ENCODE measurements at regions not wholly inside any gene's neighbourhood (a gene's known extent, or its start where the extent isn't known, plus 50 kb on each side); places are given as distances from the start of the nearest gene placed in this dataset.

DNA sequence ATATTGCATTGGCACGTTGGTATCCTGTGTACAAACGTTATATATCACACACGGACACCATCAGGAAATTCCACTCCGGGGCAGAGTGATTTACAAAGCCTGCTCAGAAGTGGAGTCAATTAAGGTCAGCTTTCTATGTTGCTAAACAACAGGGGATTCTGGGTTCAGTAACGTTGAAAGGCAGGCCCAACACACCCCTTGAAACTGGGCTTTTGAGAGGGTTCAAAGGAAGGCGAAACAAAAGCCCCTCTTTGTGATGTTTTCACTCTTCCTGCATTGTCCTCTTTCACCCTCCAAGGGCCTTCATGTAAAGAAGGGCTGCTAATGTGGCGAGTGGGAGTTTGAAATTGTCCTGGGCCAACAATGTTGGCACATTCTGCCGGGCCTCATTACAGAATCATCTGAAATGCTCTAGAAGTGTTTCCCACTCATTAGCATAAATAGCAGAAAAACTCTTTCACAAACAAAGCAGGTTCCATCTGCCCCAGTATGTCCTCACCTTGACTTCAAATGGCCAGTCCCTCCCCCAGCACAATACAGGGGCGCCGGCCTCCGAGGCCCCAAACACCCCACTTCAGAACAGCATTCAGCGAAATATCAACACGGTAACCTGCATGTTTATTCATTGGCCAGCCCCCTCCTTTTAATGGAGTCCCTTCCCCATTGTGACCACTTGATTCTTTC is 76.4 kb downstream of the HES1 start:
- Histone ChIP-seq H3K27me3 (ENCODE audit: low read depth) (no peaks in the 10 kb centered on the region), H3K9me3 (no peaks in the 10 kb centered on the region), H3K4me3 (no peak overlapping the region), H3K4me1 (no peaks in the 10 kb centered on the region), H3K36me3 (no peaks in the 10 kb centered on the region), H3K27ac (no peak overlapping the region)
- DNase-seq (no peak), ATAC-seq (no peak)
- intact Hi-C loops (cut with DNase I) = no loop called here
- TF ChIP-seq, protein P1, sequence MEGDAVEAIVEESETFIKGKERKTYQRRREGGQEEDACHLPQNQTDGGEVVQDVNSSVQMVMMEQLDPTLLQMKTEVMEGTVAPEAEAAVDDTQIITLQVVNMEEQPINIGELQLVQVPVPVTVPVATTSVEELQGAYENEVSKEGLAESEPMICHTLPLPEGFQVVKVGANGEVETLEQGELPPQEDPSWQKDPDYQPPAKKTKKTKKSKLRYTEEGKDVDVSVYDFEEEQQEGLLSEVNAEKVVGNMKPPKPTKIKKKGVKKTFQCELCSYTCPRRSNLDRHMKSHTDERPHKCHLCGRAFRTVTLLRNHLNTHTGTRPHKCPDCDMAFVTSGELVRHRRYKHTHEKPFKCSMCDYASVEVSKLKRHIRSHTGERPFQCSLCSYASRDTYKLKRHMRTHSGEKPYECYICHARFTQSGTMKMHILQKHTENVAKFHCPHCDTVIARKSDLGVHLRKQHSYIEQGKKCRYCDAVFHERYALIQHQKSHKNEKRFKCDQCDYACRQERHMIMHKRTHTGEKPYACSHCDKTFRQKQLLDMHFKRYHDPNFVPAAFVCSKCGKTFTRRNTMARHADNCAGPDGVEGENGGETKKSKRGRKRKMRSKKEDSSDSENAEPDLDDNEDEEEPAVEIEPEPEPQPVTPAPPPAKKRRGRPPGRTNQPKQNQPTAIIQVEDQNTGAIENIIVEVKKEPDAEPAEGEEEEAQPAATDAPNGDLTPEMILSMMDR (IDR thresholded peaks at IDR 0.05) = no peak

DNA sequence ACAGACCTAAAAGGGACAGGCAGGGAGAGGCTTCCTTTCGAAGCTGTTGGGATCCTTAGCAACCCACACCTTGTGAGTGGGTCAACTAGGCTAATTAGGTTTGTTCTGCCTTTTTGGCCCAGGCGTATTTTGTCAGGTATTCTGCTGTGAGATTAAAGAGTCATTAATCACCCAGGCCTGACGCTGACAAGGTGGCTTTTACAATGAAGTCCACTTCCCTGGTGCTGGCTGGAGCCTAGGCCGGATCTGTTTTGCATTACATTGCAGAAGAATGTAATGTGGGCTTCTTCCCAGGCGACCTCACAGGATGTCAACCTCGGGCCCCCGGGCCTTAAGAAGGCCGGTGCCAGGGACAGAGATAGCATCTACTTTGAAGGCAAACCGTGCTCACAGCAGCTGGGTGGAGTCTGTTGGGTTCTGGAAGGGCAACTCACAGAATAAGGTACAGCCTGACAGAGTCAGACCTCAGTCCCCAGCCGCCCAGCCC is 76.9 kb downstream of the HES1 start:
- no peaks in the 10 kb centered on the region for H3K36me3 ChIP-seq
- intact Hi-C loops (cut with DNase I) = no loop called here
- DNase-seq (no peak), ATAC-seq (no peak)
- no peaks in the 10 kb centered on the region for H3K9me3 ChIP-seq
- no peaks in the 10 kb centered on the region for H3K27me3 ChIP-seq (ENCODE audit: low read depth)
- H3K4me1 ChIP-seq = no peaks in the 10 kb centered on the region
- TF ChIP-seq, protein P1 (IDR thresholded peaks at IDR 0.05) = no peak
- H3K27ac ChIP-seq = no peak overlapping the region
- no peak overlapping the region for H3K4me3 ChIP-seq

- TF ChIP-seq, protein P1 (IDR thresholded peaks at IDR 0.05) = no peak
- Histone ChIP-seq H3K36me3 (no peaks in the 10 kb centered on the region), H3K9me3 (no peaks in the 10 kb centered on the region), H3K27me3 (ENCODE audit: low read depth) (no peaks in the 10 kb centered on the region), H3K4me1 (no peaks in the 10 kb centered on the region), H3K4me3 (no peak overlapping the region), H3K27ac (no peak overlapping the region)
- DNase-seq (no peak), ATAC-seq (no peak)
- intact Hi-C loops (cut with DNase I) = no loop called here
Measured at GRCh38 chr3:194215392-194215791, 79.4 kb downstream of the HES1 start.

- H3K27me3 ChIP-seq (ENCODE audit: low read depth) = no peaks in the 10 kb centered on the region
- intact Hi-C loops (cut with DNase I) = no loop called here
- H3K4me1 ChIP-seq = no peaks in the 10 kb centered on the region
- no peak overlapping the region for H3K4me3 ChIP-seq
- TF ChIP-seq, protein P1 (IDR thresholded peaks at IDR 0.05) = no peak
- H3K36me3 ChIP-seq = no peaks in the 10 kb centered on the region
- DNase-seq = no peak
- no peak overlapping the region for H3K27ac ChIP-seq
- no peak for ATAC-seq
- no peaks in the 10 kb centered on the region for H3K9me3 ChIP-seq
Measured at GRCh38 chr3:194218646-194219453, 82.9 kb downstream of the HES1 start.

GRCh38 chr3:194219826-194220410 is 84.0 kb downstream of the HES1 start:
- ATAC-seq = no peak
- TF ChIP-seq, protein P1 (IDR thresholded peaks at IDR 0.05) = no peak

More at GRCh38 chr3:194219826-194220410, 84.0 kb downstream of the HES1 start:
- H3K27ac ChIP-seq = no peak overlapping the region
- no peaks in the 10 kb centered on the region for H3K9me3 ChIP-seq
- no peak overlapping the region for H3K4me3 ChIP-seq
- no peak for DNase-seq
- no peaks in the 10 kb centered on the region for H3K36me3 ChIP-seq
- H3K27me3 ChIP-seq (ENCODE audit: low read depth) = no peaks in the 10 kb centered on the region
- intact Hi-C loops (cut with DNase I) = no loop called here
- H3K4me1 ChIP-seq = peaks cover 6% of the 10 kb centered on the region
